ENCODE measurements at regions not wholly inside any gene's neighbourhood (a gene's known extent, or its start where the extent isn't known, plus 50 kb on each side); places are given as distances from the start of the nearest gene placed in this dataset.

GRCh38 chr5:156095709-156096241 lies 231.2 kb upstream of the SGCD start:
- DNase-seq, result no peak

- no peak for DNase-seq
Measured at GRCh38 chr5:156096259-156096658, 230.7 kb upstream of the SGCD start.

- DNase-seq, result no peak
Measured at GRCh38 chr5:156103155-156103885, 223.6 kb upstream of the SGCD start.

GRCh38 chr5:156109317-156110023 lies 217.5 kb upstream of the SGCD start:
- DNase-seq, result no peak

GRCh38 chr5:156119692-156120091 lies 207.3 kb upstream of the SGCD start:
- no peak for DNase-seq

GRCh38 chr5:156120777-156121176 lies 206.2 kb upstream of the SGCD start:
- no peak for DNase-seq

GRCh38 chr5:156121234-156121633 lies 205.7 kb upstream of the SGCD start:
- no peak for DNase-seq

- no peak for DNase-seq
Measured at GRCh38 chr5:156121882-156122281, 205.1 kb upstream of the SGCD start.

GRCh38 chr5:156124708-156125107 lies 202.3 kb upstream of the SGCD start:
- DNase-seq, result no peak

GRCh38 chr5:156125118-156125517 lies 201.8 kb upstream of the SGCD start:
- DNase-seq, result no peak

GRCh38 chr5:156126716-156127115 lies 200.2 kb upstream of the SGCD start:
- DNase-seq, result no peak

GRCh38 chr5:156128026-156128425 lies 198.9 kb upstream of the SGCD start:
- DNase-seq, result no peak

GRCh38 chr5:156134216-156134615 lies 192.7 kb upstream of the SGCD start:
- no peak for DNase-seq

GRCh38 chr5:156135531-156135930 lies 191.4 kb upstream of the SGCD start:
- no peak for DNase-seq

GRCh38 chr5:156137071-156137869 lies 189.7 kb upstream of the SGCD start:
- DNase-seq, result no peak

GRCh38 chr5:156142867-156143266 lies 184.1 kb upstream of the SGCD start:
- no peak for DNase-seq

GRCh38 chr5:156147261-156147943 lies 179.6 kb upstream of the SGCD start:
- no peak for DNase-seq

- DNase-seq, result no peak
Measured at GRCh38 chr5:156147944-156148285, 179.0 kb upstream of the SGCD start.

GRCh38 chr5:156148301-156148700 lies 178.7 kb upstream of the SGCD start:
- no peak for DNase-seq

- DNase-seq, result no peak
Measured at GRCh38 chr5:156149213-156149612, 177.8 kb upstream of the SGCD start.

GRCh38 chr5:156153602-156154001 lies 173.4 kb upstream of the SGCD start:
- no peak for DNase-seq

GRCh38 chr5:156154757-156155156 lies 172.2 kb upstream of the SGCD start:
- no peak for DNase-seq

- DNase-seq, result no peak
Measured at GRCh38 chr5:156155598-156155997, 171.4 kb upstream of the SGCD start.

All from NCI-H774 (cell line).